NCI-H187 (cell line): ENCODE measurements at regions not wholly inside any gene's neighbourhood (a gene's known extent, or its start where the extent isn't known, plus 50 kb on each side); places are given as distances from the start of the nearest gene placed in this dataset.
"Not testable (repeated sequence)": the region's sequence is repeated elsewhere in the genome, so short reads cannot be mapped to it uniquely, and the experiment has no call there.

ENCODE experiments used
- DNase-seq, 2 experiments: peaks; one replicate each; lab custom pipeline; 2025; lab: John Stamatoyannopoulos, UW

DNA sequence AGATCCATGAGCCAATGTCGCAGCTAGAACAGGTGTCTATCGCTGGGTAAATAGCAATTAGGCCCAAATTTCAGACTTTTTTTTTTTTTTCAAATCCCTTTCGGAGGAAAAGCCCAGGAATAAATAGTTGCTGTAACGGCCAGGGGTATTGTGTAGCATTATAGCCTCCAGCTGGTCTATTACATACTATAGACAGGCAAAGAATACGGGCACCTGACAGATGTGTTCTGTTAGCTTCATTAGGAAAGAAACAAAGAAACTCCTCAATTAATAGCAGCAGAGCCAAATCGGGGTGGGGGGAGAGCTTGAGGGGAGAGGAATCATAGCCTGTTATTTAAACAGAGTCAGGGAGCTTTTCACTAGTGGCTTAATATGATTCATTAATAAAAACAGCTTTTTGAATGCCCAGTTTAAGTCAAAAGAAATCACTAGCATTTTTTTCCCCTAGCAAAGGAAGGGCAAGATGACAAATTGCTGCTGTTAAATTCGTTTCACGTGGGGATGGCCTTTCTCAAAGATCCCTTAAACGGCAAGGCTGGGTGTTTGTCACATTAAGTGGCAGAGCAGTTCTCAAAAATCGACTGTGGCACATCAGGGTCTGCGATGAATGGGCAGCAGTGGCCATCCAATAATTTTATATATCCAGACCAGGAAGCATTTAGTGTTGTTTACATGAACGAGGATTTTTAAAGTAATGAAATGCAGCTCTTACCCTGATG is 139.4 kb downstream of the ID4 start:
- DNase-seq: no peak

DNA sequence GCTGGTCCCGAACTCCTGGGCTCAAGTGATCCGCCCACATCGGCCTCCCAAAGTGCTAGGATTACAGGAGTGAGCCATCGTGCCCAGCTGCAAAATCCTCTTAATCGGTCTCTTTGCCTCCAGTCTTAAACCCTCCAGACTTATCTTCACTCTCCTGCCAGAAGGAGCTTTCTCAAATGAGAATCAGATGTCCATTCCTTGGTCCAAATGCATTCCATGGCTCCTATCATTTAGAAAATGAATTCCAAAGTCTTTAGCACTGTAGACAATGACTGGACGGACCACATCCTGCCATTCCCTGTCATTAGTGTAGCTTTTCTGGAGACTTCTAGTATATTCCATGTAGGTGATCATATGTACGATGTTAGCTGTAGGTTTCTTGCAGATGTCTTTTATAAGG is 141.9 kb downstream of the ID4 start:
- DNase-seq: no peak

DNA sequence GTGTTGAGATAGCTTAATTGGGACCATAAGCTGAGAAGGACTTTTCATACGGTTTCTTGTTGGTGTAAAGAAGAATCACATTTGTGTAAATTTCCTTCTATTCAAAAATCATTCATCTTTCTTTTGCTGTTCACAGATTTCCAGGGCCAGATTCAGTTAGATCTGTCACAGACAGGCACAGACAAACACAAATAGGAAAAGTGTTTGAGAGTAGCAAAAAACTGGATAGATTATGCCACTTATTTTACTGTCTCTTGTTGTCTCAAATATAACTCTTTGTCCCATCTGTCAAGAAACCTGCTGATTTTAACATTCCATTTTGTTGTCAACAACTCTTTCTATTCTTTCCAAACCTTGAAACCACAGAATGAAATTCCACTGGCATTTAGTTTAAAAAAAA is 142.8 kb downstream of the ID4 start:
- DNase-seq: no peak

- DNase-seq: no peak
Observed at GRCh38 chr6:19983374-19983773, 146.2 kb downstream of the ID4 start.

- no peak for DNase-seq
Observed at GRCh38 chr6:19986691-19987438, 149.7 kb downstream of the ID4 start.

DNA sequence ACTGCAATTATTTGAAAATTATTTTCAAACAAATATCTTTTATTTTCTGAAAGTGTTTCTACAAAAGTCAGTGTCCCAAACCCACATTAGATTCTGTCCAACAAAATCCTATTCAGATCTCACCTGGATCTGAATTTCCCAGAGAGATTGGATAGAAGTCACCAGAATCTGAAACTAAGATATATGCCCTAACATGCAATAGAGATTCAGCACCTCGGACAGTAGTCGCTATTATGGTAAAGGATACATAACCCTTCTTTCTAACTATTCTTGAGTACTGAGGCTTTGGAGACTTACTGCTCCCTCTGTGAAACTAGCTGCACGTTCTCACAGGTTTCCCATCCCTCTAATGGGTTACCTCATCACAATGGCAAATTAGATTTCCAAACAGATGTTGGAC is 151.4 kb downstream of the ID4 start:
- no peak for DNase-seq

GRCh38 chr6:19991176-19991575 is 154.0 kb downstream of the ID4 start:
- no peak for DNase-seq

- DNase-seq: no peak
Observed at GRCh38 chr6:19994909-19995308, 157.7 kb downstream of the ID4 start.

DNA sequence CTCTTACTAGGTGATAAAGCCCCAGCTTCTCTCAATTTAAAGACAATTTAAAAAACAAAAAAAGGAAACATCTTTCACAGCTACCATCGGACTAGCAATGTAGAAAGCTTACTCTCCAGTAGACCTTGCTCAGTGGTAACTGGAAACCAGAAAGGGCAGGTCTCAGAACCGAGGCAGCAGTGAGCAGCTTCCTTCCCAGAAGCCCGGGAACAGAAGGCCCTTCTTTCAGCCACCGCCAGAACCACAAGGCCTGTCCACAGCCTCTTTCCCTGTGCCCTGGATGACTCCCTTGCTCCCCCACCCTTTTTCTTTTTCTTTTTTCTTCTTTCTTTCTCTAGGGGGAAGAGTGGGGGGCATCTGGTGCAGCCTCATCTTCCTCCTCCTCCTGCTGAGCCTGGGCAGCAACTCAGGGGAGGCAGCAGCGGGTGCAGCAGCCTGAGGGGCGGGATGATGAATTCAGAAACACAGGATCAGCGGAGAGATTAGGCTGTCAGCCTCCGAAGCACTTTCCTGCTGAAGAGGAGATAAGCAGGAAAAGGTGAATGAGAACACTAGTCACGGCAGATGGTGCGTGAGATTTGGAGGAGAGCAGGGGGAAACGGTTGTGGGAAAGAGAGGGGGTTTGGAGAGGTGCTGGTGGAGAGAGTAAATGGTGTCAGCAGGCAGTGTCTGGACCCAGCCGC is 158.5 kb downstream of the ID4 start:
- DNase-seq: peak in 1 of 2 experiments; percentile 59

DNA sequence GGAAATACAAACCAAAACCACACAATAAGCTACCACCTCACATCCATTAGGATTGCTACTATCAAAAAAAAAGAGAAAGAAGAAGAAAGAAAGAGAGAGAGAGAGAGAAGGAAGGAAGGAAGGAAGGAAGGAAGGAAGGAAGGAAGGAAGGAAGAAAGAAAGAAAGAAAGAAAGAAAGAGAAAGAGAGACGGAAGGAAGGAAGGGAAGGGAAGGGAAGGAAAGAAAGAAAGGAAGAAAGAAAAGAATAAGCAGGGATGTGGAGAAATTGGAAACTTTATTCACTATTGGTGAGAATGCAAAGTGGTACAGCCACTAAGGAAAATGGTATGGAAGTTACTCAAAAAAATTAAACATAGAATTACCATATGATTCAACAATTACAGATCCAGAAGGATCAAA is 159.9 kb downstream of the ID4 start:
- no peak for DNase-seq

GRCh38 chr6:19998541-19998940 is 161.4 kb downstream of the ID4 start:
- peak in 1 of 2 experiments; percentile 38 for DNase-seq

DNA sequence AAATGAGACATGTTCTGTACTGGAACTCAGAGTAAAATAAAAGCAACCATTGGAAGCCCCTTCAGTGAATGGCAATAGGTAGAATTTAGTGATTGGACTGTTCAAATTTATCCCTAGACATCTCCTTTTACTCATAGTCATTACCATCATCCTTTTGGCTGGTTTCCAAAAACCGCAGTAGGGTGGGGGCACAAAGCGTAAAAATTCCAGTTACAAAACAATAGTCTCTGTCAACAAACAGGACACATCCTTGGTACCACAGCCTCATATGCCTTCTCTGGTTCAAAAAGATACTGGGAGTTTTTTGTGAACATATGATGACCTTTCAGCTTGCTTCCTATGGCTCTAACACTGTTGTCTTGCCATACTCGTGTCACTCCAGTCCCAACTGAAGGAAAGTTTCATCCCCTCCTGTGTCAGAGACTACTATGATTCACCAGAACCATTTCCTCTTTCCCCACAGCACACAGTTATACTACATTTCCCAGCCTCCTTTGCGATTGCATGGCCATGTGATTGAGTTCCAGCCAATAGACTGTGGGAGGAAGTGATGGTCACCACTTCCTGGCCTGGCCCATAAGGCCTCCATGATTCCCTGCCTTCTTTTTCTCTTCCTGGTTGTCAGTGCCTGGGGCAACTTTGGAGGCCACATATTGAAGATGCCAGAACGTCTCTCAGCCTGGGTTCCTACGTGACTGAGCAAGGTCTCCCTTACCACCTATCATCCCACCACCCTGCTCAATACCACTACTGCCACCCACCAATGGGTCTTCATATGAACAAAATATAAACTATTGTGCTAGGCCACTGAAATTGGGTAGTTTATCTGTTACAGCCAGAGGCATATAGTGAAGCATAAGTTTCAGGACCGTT is 162.4 kb downstream of the ID4 start:
- no peak for DNase-seq

DNA sequence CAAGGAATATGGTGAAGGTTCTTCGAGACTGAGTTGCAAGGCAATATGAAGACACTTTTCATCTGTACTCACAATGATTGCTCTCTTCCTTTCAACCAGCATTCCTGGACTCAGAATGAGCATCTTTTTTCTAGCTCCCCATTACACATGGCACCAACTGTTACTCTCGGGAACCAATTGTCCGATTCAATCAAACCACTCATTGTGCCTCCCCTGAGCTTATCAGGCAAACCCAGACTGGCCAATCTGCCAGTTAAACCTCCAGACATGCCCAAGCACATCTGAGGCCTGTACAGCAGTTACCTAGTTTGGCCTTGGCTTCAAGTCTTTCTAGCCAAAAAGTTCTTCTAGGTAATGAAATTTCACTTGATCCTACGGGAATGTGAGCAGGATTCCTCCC is 164.1 kb downstream of the ID4 start:
- no peak for DNase-seq

- no peak for DNase-seq
Observed at GRCh38 chr6:20006037-20006436, 168.9 kb downstream of the ID4 start.

DNA sequence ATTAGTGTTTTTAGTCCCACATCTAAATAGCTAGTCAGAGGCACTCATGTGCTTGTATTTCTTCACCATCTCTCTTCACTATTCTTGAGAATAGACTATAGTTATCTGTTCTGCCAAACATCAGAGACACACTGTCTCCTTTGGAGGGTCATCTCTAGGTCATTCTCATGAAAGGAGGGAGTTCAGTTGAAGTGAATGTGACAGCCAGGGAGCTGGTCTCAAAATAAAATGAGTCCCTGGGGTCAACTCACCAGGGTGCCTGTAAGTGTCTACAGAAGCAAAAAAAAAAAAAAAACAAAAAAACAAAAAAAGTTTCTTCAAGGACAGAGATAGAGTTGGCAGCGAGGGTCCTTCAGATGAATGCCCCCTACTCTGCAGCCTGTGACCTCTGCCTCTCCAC is 171.0 kb downstream of the ID4 start:
- no peak for DNase-seq

- no peak for DNase-seq
Observed at GRCh38 chr6:20013066-20013861, 176.1 kb downstream of the ID4 start.

GRCh38 chr6:20014508-20014907 is 177.3 kb downstream of the ID4 start:
- DNase-seq: no peak

GRCh38 chr6:20020526-20020925 is 183.4 kb downstream of the ID4 start:
- DNase-seq: no peak

DNA sequence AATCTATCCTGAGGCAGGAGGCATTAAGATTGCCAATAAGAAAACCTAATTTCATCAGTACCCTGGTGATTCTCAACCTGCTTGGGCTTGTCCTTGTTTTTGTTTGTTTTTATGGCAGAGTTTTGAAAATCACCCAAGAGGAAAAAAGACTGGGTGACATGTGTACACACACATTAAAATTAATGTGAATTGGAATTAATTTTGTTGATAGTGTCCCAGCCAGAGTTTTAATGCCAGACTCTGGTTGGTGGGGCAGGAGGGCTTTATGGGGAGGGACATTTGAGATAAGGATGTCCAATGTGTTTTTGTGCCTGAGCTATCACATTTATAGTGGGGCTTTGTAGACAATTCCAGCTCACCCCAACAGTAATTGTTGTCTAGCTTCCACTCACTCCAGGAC is 184.6 kb downstream of the ID4 start:
- DNase-seq: no peak

GRCh38 chr6:20023549-20024315 is 186.6 kb downstream of the ID4 start:
- not testable (repeated sequence) for DNase-seq

DNA sequence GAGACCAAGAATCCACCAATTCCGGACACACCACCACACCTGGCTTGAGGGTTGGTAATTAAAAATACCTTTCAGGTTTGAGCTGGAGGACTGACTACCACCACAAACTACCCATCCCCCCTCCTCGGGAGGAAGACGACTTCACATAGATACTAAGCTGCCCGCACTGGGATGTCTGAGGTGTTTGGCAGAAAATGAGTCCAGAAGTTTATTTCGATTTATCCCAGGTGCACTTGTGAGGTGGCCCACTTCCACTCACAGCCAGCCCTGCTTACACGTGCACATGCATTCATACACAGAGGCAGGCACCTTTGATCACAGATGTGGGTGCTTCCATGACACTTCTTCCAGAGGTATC is 187.1 kb downstream of the ID4 start:
- DNase-seq: no peak
